SK-N-SH (cell line): ENCODE measurements at regions not wholly inside any gene's neighbourhood (a gene's known extent, or its start where the extent isn't known, plus 50 kb on each side); places are given as distances from the start of the nearest gene placed in this dataset.

Experiments used
- CTCF ChIA-PET: fragments of 300-600, 350-600 bp; formaldehyde crosslinking; extraction: SDS; loops from one replicate; lab custom pipeline; 2021; lab: Yijun Ruan, JAX
- POLR2A ChIA-PET: fragments of 350-600 bp; sonication (Branson Sonifier 250); formaldehyde crosslinking; extraction: SDS; loops from one replicate; lab custom pipeline; 2020; ENCODE audit warnings: antibody characterized with exemption, inconsistent platforms; lab: Yijun Ruan, JAX
- DNase-seq: peaks from one replicate; pipeline ENCODE4 v3.0.0; 2012
- H2AFZ ChIP-seq: fragments of 200-600 bp; sonication (generic); 2 replicates; pipeline ENCODE4 v1.8.1; 2016; ENCODE audit warnings: antibody characterized with exemption, mild to moderate bottlenecking, low read depth
- H3F3A ChIP-seq: fragments of 200-600 bp; sonication (generic); replicated peaks from 2 replicates; pipeline ENCODE3; 2016; ENCODE audit warnings: antibody characterized with exemption, mild to moderate bottlenecking; ENCODE audit not compliant: insufficient read depth
- H3K27ac ChIP-seq, 2 experiments: fragments of 200-500 bp in 1 of 2; fragments of 200-600 bp in 1 of 2; sonication (Bioruptor generic) in 1 of 2; sonication (generic), shearing (Covaris generic) in 1 of 2; 2 replicates each; pipeline versions ENCODE4 v1.5.1 to v1.6.1; 2014 to 2016; ENCODE audit warnings: low read depth in 2 of 2, inconsistent platforms in 1 of 2, low read length in 1 of 2, mild to moderate bottlenecking in 1 of 2, mixed read lengths in 1 of 2
- H3K27me3 ChIP-seq: fragments of 200-600 bp; sonication (generic), shearing (Covaris generic); 2 replicates; pipeline ENCODE4 v1.6.1; 2016; ENCODE audit warnings: mixed run types; ENCODE audit not compliant: insufficient read depth
- H3K36me3 ChIP-seq, 2 experiments: fragments of 200-500 bp in 1 of 2; fragments of 200-600 bp in 1 of 2; sonication (Bioruptor generic) in 1 of 2; sonication (generic) in 1 of 2; replicated peaks in 1 of 2; 2 replicates each; pipeline versions ENCODE3 to v1.5.1; 2014 to 2016; ENCODE audit warnings: low read length in 1 of 2, mild to moderate bottlenecking in 1 of 2; ENCODE audit not compliant: insufficient read depth in 2 of 2, control insufficient read depth in 1 of 2
- H3K4me1 ChIP-seq, 2 experiments: fragments of 200-500 bp in 1 of 2; fragments of 200-600 bp in 1 of 2; sonication (Bioruptor generic) in 1 of 2; sonication (generic), shearing (Covaris generic) in 1 of 2; 2 replicates each; pipeline versions ENCODE4 v1.5.1 to v1.6.1; 2014 to 2016; ENCODE audit warnings: low read depth in 1 of 2, low read length in 1 of 2, mixed run types in 1 of 2; ENCODE audit not compliant: insufficient read depth in 2 of 2, control insufficient read depth in 1 of 2
- H3K4me2 ChIP-seq: fragments of 200-600 bp; sonication (generic), shearing (Covaris generic); 2 replicates; pipeline ENCODE4 v1.6.1; 2017; ENCODE audit warnings: mixed run types
- H3K4me3 ChIP-seq, 2 experiments: fragments of 200-500 bp in 1 of 2; fragments of 200-600 bp in 1 of 2; sonication (Bioruptor generic) in 1 of 2; sonication (generic), shearing (Covaris generic) in 1 of 2; 2 replicates each; pipeline versions ENCODE4 v1.5.1 to v1.8.1; 2014 to 2016; ENCODE audit warnings: low read depth in 2 of 2, inconsistent platforms in 1 of 2, low read length in 1 of 2, mild to moderate bottlenecking in 1 of 2, mixed read lengths in 1 of 2, moderate library complexity in 1 of 2
- H3K79me2 ChIP-seq: fragments of 200-600 bp; sonication (generic); 2 replicates; pipeline ENCODE4 v1.8.1; 2017; ENCODE audit warnings: mild to moderate bottlenecking; ENCODE audit not compliant: insufficient read depth
- H3K9ac ChIP-seq: fragments of 200-600 bp; sonication (generic); 2 replicates; pipeline ENCODE4 v1.6.1; 2017; ENCODE audit warnings: mixed run types
- H3K9me2 ChIP-seq: fragments of 200-600 bp; sonication (generic); 2 replicates; pipeline ENCODE4 v1.6.1; 2017; ENCODE audit warnings: mixed run types
- H3K9me3 ChIP-seq: fragments of 200-600 bp; sonication (generic); 2 replicates; pipeline ENCODE4 v1.6.1; 2017; ENCODE audit warnings: mixed run types, mild to moderate bottlenecking, moderate library complexity
- H4K20me1 ChIP-seq: fragments of 200-600 bp; sonication (generic); 2 replicates; pipeline ENCODE4 v1.6.1; 2017; ENCODE audit warnings: mild to moderate bottlenecking, mixed run types; ENCODE audit not compliant: insufficient read depth
- EP300 ChIP-seq, 2 experiments: IDR thresholded peaks; 2 replicates each; pipeline versions ENCODE4 v1.4.0 to v1.6.1; 2012; ENCODE audit warnings: borderline replicate concordance in 1 of 2, low read depth in 1 of 2, low read length in 1 of 2
- EZH2phosphoT487 ChIP-seq: fragments of 200-600 bp; sonication (generic); IDR thresholded peaks from 2 replicates; pipeline ENCODE4 v1.6.1; 2017; ENCODE audit warnings: low read depth, mixed run types, mild to moderate bottlenecking, antibody characterized with exemption, moderate library complexity, borderline replicate concordance
- MEF2A ChIP-seq: IDR thresholded peaks from 2 replicates; pipeline ENCODE4 v1.4.0; 2012; ENCODE audit warnings: low read depth, borderline replicate concordance
- NFIC ChIP-seq: IDR thresholded peaks from 2 replicates; pipeline ENCODE4 v1.4.0; 2012; ENCODE audit warnings: borderline replicate concordance
- RCOR1 ChIP-seq: fragments of 150-350 bp; IDR thresholded peaks from 2 replicates; pipeline ENCODE4 v1.6.1; 2017; ENCODE audit warnings: antibody characterized with exemption, low read length
- SIN3A ChIP-seq: IDR thresholded peaks from 2 replicates; pipeline ENCODE4 v1.6.1; 2012; ENCODE audit warnings: low read depth, mild to moderate bottlenecking, low read length, moderate library complexity, borderline replicate concordance
- SMC3 ChIP-seq: IDR thresholded peaks from 2 replicates; pipeline ENCODE4 v1.6.1; 2012; ENCODE audit warnings: low read depth, low read length, improper control_type of control experiment
- TAF1 ChIP-seq: IDR thresholded peaks from 2 replicates; pipeline ENCODE4 v1.6.1; 2012; ENCODE audit warnings: low read depth, mild to moderate bottlenecking, low read length, moderate library complexity, borderline replicate concordance
- USF1 ChIP-seq: IDR thresholded peaks from 2 replicates; pipeline ENCODE4 v1.4.0; 2012; ENCODE audit warnings: low read depth, borderline replicate concordance
- USF2 ChIP-seq: fragments of 150-350 bp; IDR thresholded peaks from 2 replicates; pipeline ENCODE4 v1.6.1; 2017; ENCODE audit warnings: antibody characterized with exemption, low read length, low read depth, borderline replicate concordance
- YY1 ChIP-seq: IDR thresholded peaks from 2 replicates; pipeline ENCODE4 v1.4.0; 2012; ENCODE audit warnings: low read depth, mild to moderate bottlenecking
- WGBS: methylation state at CpG from one replicate; pipeline ENCODE4 v1.1.6; 2017; ENCODE audit warnings: low lambda C conversion rate; 5-methylcytosine and 5-hydroxymethylcytosine counted together
- TF ChIP-seq, protein P1 (sequence below): fragments of 150-350 bp; IDR thresholded peaks from 2 replicates; pipeline ENCODE4 v1.6.1; 2016; ENCODE audit warnings: mild to moderate bottlenecking, low read depth, low read length
- TF ChIP-seq, protein P2 (sequence below): IDR thresholded peaks from 2 replicates; pipeline ENCODE4 v1.6.1; 2012; ENCODE audit warnings: mild to moderate bottlenecking, low read depth, low read length, moderate library complexity

DNA sequence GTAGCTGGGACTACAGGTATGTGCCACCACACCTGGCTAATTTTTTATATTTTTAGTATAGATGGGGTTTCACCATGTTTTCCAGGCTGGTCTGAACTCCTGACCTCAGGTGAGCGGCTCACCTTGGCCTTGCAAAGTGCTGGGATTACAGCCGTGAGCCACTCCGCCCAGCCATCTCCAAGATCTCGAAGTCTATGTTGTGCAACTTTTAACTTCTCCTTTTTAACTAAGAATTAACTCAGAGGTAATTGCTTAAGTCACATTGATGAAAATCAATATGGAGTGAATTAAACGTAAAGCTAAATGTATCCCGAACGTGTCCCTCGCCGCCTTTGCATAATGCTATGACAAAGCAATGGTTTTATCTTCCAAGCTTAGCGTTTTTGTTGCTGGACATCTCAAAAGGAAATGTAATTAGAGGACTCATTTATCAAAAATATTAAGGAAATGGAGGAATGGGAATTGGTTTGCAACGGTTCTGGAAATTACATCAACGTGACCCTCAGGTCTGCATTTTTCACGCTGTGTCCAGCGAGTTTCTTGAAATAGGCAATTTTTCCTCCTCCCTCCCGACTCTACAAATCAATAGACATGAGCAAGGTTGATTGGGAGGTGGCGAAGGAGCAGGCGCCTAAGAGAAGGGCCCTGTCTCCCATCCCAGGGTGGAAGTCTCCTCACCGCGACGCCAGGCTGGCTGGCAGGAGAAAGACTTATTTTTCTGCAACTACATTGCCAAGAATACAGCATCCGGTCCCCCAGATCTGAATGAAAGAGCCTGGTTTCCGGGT lies 89.8 kb downstream of the TMEM130 start:
- ChIA-PET CTCF (interaction anchor here (0.8 to 2.2 kb wide), 3 partner anchors 52 to 359 kb away, joined by 3 to 6 read pairs (median 4); no protein-coding TSS in a partner anchor), POLR2A (no interaction called here)
- peaks cover 0 to under 1% of the 10 kb centered on the region in 2 experiments; a peak in 1 of 4 replicates for H3K4me1 ChIP-seq

More for the DNA sequence above, 89.8 kb downstream of the TMEM130 start:
- Histone ChIP-seq H3K36me3 (no peaks in the 10 kb centered on the region), H3K9me3 (no peaks in the 10 kb centered on the region), H4K20me1 (no peaks in the 10 kb centered on the region), H3K9ac (no peak overlapping the region), H3K27ac (no peak overlapping the region), H3K9me2 (no peaks in the 10 kb centered on the region), H3K79me2 (no peaks in the 10 kb centered on the region), H3F3A (no peaks in the 10 kb centered on the region), H3K27me3 (no peaks in the 10 kb centered on the region), H2AFZ (no peak overlapping the region), H3K4me2 (no peak overlapping the region), H3K4me3 (no peak overlapping the region)
- 61% methylated on average over 22 of the region's 22 CpGs for WGBS
- TF ChIP-seq NFIC, result no peak
- TF ChIP-seq, protein P1, sequence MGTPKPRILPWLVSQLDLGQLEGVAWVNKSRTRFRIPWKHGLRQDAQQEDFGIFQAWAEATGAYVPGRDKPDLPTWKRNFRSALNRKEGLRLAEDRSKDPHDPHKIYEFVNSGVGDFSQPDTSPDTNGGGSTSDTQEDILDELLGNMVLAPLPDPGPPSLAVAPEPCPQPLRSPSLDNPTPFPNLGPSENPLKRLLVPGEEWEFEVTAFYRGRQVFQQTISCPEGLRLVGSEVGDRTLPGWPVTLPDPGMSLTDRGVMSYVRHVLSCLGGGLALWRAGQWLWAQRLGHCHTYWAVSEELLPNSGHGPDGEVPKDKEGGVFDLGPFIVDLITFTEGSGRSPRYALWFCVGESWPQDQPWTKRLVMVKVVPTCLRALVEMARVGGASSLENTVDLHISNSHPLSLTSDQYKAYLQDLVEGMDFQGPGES, result no peak
- TF ChIP-seq, protein P2, sequence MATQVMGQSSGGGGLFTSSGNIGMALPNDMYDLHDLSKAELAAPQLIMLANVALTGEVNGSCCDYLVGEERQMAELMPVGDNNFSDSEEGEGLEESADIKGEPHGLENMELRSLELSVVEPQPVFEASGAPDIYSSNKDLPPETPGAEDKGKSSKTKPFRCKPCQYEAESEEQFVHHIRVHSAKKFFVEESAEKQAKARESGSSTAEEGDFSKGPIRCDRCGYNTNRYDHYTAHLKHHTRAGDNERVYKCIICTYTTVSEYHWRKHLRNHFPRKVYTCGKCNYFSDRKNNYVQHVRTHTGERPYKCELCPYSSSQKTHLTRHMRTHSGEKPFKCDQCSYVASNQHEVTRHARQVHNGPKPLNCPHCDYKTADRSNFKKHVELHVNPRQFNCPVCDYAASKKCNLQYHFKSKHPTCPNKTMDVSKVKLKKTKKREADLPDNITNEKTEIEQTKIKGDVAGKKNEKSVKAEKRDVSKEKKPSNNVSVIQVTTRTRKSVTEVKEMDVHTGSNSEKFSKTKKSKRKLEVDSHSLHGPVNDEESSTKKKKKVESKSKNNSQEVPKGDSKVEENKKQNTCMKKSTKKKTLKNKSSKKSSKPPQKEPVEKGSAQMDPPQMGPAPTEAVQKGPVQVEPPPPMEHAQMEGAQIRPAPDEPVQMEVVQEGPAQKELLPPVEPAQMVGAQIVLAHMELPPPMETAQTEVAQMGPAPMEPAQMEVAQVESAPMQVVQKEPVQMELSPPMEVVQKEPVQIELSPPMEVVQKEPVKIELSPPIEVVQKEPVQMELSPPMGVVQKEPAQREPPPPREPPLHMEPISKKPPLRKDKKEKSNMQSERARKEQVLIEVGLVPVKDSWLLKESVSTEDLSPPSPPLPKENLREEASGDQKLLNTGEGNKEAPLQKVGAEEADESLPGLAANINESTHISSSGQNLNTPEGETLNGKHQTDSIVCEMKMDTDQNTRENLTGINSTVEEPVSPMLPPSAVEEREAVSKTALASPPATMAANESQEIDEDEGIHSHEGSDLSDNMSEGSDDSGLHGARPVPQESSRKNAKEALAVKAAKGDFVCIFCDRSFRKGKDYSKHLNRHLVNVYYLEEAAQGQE, result no peak
- no peak for TF ChIP-seq SMC3
- TF ChIP-seq SIN3A, result no peak
- TF ChIP-seq EZH2phosphoT487, result no peak
- TF ChIP-seq MEF2A, result no peak
- TF ChIP-seq YY1, result no peak
- no peak for TF ChIP-seq TAF1
- TF ChIP-seq EP300 (IDR thresholded peaks at IDR 0.05; ENCODE audit: borderline replicate concordance in 1 of 2, low read depth in 1 of 2, low read length in 1 of 2), result no peak
- no peak for TF ChIP-seq USF1
- no peak for TF ChIP-seq USF2
- no peak for TF ChIP-seq RCOR1
- DNase-seq, result no peak
